ENCODE measurements at regions not wholly inside any gene's neighbourhood (a gene's known extent, or its start where the extent isn't known, plus 50 kb on each side); places are given as distances from the start of the nearest gene placed in this dataset.
A peak's percentile ranks its signal among the peaks of the same experiment; 100 is the strongest.

DNA sequence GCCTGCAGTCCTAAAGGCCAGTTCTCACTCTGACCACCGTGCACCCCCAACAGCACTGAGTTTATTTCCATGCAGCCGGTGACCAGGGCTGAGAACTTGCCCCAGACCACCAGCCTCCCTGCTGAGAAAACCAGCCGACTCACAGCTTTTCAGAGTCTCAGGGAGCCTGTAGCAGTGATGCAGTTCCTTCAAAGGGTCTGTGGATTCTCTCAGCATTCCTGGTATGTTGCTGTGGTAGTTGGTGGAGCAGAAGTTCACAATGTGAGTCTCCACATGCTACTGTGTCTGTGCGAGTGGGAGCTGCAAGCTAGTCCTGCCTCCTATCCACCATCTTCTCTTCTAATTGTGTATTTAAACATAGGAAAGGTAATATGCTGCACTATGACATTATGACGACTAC, 254.9 kb upstream of the KLF12 start:
- H3K4me3 ChIP-seq, result no peak overlapping the region

DNA sequence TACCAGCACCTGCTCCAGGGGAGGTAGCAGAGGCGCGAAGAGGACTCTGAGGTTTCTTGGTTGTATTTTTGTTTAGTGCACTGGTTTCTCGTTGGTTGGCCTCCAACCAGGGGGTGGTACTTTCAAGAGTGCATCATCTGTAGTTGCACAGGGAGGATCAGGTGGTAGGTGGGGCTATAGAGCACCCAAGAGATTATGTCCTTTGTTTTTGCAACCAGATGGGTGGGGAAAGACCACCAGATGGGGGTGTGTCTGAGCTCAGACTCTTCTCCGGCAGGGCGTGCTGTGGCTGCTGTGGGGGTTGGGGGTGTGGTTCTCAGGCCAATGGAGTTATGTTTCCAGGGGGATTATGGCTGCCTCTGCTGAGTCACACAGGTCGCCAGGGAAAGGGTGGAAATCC, 254.4 kb upstream of the KLF12 start:
- no peak overlapping the region for H3K4me3 ChIP-seq

More for the DNA sequence above, 254.9 kb upstream of the KLF12 start:
- no peak overlapping the region for H3K27ac ChIP-seq

DNA sequence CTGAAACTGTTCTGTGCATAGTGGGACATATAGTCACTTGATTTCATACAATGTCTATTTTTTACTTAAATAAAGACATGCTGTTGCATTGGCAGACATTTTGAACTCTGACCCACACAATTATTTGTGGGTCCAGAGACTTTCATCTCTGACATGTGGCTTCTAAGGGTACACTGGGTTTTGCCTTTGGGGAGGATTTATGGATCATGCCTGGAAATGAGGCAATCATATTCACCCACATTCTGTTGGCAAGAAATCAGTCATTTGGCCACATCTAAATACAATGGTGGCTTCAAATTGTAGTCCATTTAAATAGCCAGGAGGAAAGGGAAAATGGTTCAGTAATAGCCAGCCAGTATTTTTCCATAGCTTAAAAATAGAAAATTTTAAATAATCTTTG, 238.3 kb upstream of the KLF12 start:
- no peak overlapping the region for H3K27ac ChIP-seq
- H3K4me3 ChIP-seq, result no peak overlapping the region

More for the DNA sequence above, 254.4 kb upstream of the KLF12 start:
- no peak overlapping the region for H3K27ac ChIP-seq

DNA sequence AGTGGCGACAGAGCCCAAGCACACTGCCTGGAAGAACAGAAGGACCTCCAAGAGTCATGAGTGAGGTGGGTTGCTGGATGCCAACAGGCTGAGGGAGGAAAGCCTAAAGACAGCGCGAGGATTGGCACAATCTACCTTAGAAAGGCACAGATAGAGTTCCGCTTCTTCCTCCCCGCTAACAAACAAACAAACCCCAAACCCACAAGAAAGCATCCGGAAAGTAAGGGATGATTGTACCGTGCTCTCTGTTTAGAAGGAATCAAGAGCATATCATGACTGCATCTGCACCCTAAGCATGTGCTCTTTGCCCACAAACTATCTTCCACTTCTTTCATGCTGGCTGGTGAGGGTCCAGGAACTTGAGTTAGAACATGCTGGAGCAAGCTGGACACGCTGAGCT, 233.0 kb upstream of the KLF12 start:
- no peak overlapping the region for H3K27ac ChIP-seq
- no peak overlapping the region for H3K4me3 ChIP-seq

DNA sequence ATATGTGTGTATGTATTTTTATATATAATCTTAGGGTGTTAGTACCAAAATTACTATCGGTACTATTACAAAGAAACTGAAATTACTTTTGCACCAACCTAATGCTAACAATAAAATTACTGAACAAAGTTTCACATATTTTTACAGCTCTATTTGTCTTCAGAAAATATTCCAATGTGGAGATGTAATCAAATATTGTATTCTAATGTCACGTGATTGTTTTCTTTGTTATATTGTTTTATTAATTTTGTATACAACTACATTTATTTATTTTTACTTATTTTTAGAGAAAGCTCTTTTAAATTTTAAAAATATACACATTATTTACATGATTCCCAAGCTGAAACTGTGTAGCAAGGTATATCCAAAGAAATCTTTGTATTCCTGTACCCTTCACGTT, 227.1 kb upstream of the KLF12 start:
- no peak overlapping the region for H3K4me3 ChIP-seq

DNA sequence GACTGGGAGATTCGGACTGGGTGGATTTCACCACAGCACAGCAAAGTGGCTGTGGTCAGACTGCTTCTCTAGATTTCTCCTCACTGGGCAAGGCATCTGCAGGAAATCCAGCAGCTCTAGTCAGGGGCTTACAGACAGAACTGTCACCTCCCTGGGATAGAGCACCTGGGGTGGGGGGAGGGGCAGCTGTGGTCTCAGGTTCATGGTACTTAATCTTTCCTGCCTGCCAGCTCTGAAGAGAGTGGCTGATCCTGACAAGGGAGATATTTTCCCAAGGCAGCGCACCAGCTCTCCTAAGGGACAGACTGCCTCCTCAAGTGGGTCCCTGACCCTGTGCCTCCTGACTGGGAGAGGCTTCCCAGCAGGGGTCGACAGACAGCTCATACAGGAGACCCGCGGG, 212.8 kb upstream of the KLF12 start:
- Histone ChIP-seq H3K27ac (no peak overlapping the region), H3K4me3 (no peak overlapping the region)

More for the DNA sequence above, 227.1 kb upstream of the KLF12 start:
- H3K27ac ChIP-seq, result no peak overlapping the region

DNA sequence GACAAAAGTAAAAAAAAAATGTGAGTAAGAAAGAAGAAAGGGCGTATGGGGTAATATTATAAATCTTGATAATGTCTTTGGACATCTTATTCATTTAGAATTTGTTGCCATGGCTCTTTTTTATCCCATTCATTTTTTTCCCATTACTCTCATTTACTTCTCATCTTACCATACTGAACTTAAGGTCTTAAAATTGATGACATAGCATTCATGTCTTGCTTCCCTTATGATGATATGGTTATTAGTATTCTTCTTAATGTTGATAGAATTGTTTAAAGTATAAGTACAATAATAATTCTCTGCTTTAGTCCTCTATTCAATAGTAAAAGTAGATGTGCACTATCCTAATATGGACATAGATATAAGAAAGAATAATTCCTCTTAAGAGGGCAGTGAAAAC, 204.1 kb upstream of the KLF12 start:
- H3K27ac ChIP-seq, result no peak overlapping the region
- no peak overlapping the region for H3K4me3 ChIP-seq

DNA sequence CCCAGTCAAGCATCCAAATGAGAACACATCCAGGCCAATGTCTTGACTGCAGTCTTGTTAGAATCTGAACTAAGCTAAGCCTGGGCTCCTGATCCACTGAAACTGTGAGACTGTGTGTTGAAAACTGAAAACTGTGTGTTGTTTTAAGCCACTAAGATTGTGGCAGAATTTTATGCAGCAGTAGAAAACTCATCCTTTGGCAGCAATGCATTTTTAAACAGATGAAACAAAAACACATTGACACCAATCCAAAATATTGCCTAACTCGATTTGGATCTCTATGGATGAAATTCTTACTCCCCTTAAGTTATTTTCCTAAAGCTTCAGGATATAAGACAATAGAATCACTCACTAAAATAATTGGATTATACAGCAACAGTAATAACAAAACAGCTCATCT, 202.3 kb upstream of the KLF12 start:
- Histone ChIP-seq H3K27ac (no peak overlapping the region), H3K4me3 (no peak overlapping the region)

DNA sequence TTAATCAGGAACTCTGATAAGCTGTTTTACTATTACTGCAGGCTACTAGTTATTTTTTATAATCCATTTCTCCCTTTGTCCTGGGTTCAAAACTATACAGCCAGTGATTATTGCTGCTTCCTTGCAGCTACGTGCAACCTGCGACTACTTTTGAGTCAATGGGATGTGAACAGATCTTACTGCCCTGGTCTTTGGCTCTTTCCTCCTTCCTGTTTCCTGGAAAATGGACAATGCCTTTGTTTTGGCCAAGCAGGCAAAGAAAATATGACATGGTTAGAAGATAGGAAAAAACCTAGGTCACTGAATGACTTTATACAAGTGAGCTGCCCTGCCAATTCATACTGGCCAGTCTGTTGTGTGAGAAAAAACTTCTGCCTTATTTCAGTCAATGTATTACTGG, 201.2 kb upstream of the KLF12 start:
- Histone ChIP-seq H3K4me3 (no peak overlapping the region), H3K27ac (no peak overlapping the region)

DNA sequence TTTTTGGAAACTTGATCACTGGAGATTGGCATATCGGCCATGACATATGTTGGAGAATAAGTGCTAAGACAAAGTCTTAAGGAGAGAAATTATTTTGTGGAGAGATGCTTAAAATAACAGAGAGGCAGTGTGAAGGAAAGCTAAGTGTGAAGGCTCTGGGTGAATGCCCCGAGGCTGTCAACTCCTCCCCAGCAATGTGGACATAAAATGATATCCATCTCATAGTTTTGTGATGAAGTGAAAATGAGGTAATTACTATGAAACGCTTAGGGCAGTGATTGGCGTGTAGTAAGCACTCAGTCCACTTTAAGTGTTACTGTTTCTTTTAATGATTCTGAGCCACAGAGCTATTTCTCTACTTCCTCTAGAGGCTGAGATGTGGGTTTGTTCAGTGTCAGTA, 195.8 kb upstream of the KLF12 start:
- H3K27ac ChIP-seq, result no peak overlapping the region
- no peak overlapping the region for H3K4me3 ChIP-seq

DNA sequence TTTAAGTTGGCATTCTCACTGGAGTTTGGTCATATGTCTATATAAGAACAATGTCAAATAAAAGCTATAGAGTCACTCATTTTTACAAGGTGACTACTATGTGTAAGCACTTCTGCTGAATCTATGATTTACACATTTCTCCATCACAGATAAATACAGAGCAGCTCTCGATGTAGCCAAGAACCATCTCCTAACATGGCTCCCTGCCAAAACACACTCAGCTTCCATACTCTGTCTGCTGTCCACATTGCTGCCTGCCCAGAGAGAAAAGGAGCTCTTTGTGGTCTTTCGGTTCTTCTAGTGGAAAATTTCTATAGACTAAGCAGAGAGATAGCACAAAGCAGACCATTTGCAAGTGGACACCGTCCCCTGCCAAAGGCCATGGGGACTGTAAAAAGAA, 190.9 kb upstream of the KLF12 start:
- H3K4me3 ChIP-seq, result no peak overlapping the region
- no peak overlapping the region for H3K27ac ChIP-seq

DNA sequence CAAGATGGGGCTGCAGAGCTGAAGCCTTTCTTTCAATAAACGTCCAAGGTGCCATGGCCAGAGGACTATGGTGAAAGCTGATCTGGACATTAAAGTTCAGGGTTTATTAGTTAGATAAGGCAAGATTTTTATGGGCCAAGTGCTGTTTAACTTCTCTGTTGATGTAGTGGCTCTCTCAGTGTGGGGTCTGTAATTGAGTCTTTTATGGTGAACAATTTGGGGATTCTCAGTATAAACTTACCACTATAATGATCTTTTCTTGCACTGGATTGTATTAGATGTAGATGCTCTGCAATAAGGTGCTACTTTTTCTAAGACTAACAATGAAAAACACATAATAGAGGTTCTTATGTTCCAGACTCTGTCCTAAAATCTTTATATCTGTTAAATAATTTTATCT, 190.1 kb upstream of the KLF12 start:
- no peak overlapping the region for H3K4me3 ChIP-seq
- H3K27ac ChIP-seq, result no peak overlapping the region

DNA sequence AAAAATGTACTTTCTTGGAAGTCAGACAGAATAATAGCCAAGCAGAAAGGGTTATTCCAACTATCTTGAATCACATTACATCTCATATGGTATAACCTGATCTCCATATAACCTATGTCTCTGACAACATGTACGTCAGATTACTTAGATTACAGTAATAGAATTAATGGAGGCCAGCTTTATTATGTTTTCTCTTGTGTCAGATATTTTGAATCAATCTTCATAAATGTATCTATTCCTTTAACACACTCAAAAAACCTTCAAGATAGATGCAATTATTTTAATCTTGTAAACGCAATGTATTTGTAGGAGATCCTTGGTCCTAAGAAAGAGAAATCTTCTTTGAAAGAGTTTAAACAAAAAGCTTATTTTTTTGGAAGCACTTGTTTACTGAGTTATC, 188.4 kb upstream of the KLF12 start:
- no peak overlapping the region for H3K4me3 ChIP-seq
- no peak overlapping the region for H3K27ac ChIP-seq

DNA sequence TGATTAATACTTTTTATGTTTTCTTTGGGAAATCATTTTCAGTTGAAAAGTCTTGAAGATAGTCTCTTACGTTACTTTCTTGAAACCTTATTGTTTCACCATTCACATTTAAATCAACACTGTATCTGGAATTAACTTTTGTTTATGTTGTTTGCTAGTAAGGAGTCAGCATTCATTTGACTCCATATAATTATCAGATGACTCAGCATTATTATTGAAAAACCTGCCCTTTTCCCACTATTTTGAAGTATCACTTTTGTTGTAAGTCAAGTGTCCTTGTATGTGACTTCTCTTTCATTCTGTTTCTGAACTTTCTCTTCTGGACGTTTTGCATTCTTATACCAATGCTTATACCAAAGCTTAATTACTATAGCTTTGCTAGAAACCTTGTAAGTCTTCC, 186.1 kb upstream of the KLF12 start:
- H3K4me3 ChIP-seq, result no peak overlapping the region
- no peak overlapping the region for H3K27ac ChIP-seq

DNA sequence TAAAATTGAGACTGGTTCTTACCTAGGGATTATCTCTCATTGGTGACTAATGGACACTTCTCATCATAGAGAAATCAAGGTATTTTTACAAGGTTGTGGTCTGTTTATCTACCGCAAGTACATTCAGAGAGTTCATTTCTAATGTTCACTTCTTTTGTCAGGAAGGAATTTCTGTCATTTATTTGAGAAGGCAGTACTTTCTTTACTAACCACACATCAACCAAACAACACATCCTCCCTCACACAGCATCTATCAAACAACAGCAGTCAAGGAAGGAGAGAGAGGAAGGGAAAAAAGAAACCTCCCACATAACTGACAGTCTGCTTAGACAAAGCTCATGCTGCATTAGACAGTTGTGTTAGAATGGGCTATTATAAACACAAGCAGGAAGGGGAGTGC, 182.3 kb upstream of the KLF12 start:
- H3K4me3 ChIP-seq, result no peak overlapping the region
- H3K27ac ChIP-seq, result no peak overlapping the region

DNA sequence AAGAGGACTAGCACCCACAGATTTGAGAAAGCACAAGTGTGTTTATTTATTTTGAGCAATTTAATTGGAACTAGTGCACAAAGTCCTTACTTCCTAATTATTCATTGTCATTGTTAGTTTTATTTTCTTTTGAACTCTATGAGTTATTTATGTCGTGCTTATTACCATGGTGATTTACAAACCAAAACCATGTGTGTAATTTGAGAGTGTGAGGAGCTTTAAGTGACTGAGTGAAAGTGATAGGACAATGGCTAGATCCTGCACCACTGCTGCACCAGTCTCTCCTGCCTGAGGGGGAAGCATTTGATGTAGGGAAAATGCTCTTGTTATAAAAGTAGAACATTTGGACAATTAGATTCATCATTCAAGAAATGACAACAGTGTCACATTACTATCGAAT, 172.3 kb upstream of the KLF12 start:
- no peak overlapping the region for H3K4me3 ChIP-seq

DNA sequence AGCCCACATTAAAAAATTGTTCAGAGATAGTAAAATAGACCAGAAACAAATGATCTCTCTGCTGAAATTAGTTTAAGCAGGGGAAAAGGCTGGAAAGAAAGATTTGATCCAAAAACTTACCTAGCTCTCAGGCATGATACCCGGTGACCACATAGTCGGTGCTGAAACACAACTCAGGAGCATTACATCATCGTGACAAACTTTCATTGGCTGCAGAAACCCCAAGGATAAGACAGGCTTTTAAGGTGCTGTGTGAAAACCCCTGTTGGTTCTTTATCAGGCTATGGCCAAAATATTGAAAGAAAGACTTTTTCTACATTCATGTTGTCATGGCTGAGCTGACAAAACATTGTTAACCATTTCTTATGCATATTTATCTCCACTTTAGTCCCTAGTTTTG, 171.7 kb upstream of the KLF12 start:
- no peak overlapping the region for H3K27ac ChIP-seq
- no peak overlapping the region for H3K4me3 ChIP-seq

More for the DNA sequence above, 172.3 kb upstream of the KLF12 start:
- no peak overlapping the region for H3K27ac ChIP-seq

DNA sequence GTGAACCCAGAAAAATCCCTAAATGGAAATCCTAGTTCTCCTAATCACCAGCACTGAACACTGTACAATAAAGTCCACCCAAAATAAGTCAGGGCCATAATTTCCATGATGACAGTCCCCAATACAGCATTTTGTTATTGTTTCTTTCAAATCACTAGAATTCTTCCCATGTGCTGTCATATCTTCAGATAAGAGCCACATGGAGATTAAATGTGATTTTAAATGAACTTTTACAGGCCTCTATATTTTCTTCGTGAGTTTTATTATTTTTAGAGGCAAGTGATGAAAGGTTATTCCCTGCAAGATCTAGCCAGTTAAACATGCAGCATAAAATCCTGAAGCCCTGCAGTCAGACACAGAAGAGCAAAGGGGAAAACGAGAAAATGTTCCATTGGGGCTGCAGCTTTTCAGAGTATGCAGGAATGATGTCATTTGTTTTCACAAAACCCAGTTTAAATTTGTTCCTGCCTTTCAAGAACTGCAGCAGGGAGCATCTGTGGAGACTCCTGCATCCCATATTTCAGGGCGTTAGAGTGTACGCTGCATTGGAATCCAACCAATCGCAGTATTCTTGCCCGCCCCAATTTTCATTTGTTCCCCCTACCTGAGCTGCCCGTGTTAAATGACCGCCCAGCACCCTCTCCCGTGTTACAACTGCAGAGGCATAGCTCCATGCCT, 167.2 kb upstream of the KLF12 start:
- Histone ChIP-seq H3K27ac (no peak overlapping the region), H3K4me3 (no peak overlapping the region)

DNA sequence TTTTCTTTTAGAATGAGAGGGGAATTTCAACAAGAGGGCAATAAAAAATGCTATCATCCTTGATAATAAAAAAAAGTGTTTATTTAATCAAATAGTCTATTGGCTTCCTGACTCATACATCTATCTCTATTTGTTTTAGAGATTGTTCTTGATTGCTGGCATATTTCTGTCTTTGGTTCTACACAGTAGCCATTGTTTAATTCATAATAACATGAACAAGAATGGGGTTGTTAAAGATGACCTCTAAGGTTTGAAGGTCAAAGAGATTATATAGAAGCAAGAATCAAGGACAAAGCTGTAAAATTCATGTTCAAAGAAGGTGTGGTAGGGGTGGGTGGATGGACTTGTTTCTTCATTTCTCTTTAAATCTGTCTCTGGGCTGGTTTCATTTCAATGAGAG, 166.0 kb upstream of the KLF12 start:
- Histone ChIP-seq H3K4me3 (no peak overlapping the region), H3K27ac (no peak overlapping the region)

DNA sequence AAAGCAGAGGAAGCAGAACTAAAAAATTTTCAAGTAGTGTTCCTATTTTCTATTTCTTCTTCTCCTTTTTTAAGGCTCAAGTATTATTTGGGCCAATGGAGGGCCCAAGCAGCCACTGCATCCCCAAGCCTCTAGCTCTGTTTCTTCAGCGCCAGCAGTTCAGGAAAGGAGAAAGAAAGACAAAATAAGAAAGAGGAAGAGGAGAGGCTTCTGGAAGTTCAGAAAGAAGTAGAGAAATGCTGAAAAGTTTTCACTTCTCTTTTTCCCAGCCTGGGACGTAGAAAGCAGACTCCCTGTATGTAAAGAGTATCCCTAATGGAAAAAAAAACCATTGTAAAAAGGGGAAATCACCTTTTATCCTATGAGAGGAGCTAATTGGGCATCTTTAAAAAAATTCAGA, 165.5 kb upstream of the KLF12 start:
- H3K27ac ChIP-seq, result no peak overlapping the region
- no peak overlapping the region for H3K4me3 ChIP-seq

DNA sequence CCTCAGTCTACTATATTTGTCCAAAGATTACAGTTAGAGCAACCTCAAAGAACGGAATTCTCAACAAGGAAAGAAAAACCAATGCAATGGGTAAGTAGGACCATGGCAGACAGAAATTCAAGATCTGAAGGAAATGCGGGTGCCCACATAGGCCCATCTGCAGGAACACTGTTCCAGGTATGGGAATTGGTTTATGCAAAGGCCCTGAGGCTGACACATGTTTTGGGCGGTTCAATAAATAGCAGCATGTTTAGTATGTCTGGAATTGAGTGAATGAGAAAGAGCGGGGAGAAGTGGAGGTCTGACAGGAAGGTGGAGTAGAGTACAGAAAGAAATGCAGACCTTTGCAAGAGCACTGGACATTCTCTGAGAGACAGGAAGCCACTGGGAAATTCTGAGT, 164.7 kb upstream of the KLF12 start:
- Histone ChIP-seq H3K4me3 (no peak overlapping the region), H3K27ac (peak overlapping the region in 2 of 21 experiments; percentile 17 to 54)

Measured in skin epidermis (tissue), 12 donors.